H1 (cell line): ENCODE measurements at regions not wholly inside any gene's neighbourhood (a gene's known extent, or its start where the extent isn't known, plus 50 kb on each side); places are given as distances from the start of the nearest gene placed in this dataset.

ENCODE experiments used
- CTCF ChIA-PET: fragments of 300-600 bp; sonication (Branson Sonifier 250); formaldehyde crosslinking; loops from one replicate; lab custom pipeline; 2021; ENCODE audit not compliant: partially characterized antibody; lab: Charles Lee
- POLR2A ChIA-PET: fragments of 300-600 bp; sonication (Branson Sonifier 250); formaldehyde crosslinking; loops from one replicate; lab custom pipeline; 2021; ENCODE audit warnings: inconsistent platforms; ENCODE audit not compliant: partially characterized antibody; lab: Charles Lee
- DNase-seq, 2 experiments: peaks; one replicate each; pipeline versions ENCODE4 v3.0.0 to v3.0.0-alpha.2; 2010 to 2022; ENCODE audit warnings: low spot score in 2 of 2, low read depth in 1 of 2, mixed read lengths in 1 of 2
- FAIRE-seq: peaks from 2 replicates; lab custom pipeline; 2011; peaks lifted over from hg19 to GRCh38; lab: Jason Lieb, UNC
- H2AFZ ChIP-seq: 2 replicates; pipeline ENCODE4 v1.8.1; 2012; ENCODE audit warnings: low read length, inconsistent platforms
- H2AK5ac ChIP-seq: 2 replicates; pipeline ENCODE4 v1.6.1; 2013; ENCODE audit warnings: low read depth, low read length
- H2BK120ac ChIP-seq: replicated peaks from 2 replicates; pipeline ENCODE3; 2013; ENCODE audit warnings: low read depth, low read length, inconsistent platforms
- H2BK12ac ChIP-seq: 2 replicates; pipeline ENCODE4 v1.6.1; 2013; ENCODE audit warnings: low read depth, low read length
- H2BK15ac ChIP-seq: 2 replicates; pipeline ENCODE4 v1.6.1; 2013; ENCODE audit warnings: low read length
- H2BK20ac ChIP-seq: 2 replicates; pipeline ENCODE4 v1.6.1; 2013; ENCODE audit warnings: low read length
- H2BK5ac ChIP-seq: 2 replicates; pipeline ENCODE4 v1.6.1; 2013; ENCODE audit warnings: low read depth, low read length
- H3K14ac ChIP-seq: 2 replicates; pipeline ENCODE4 v1.6.1; 2013; ENCODE audit warnings: inconsistent platforms; ENCODE audit not compliant: insufficient read length
- H3K18ac ChIP-seq: 2 replicates; pipeline ENCODE4 v1.6.1; 2013; ENCODE audit warnings: low read length; ENCODE audit errors: extremely low read depth
- H3K23ac ChIP-seq: 2 replicates; pipeline ENCODE4 v1.6.1; 2013; ENCODE audit warnings: inconsistent platforms; ENCODE audit not compliant: insufficient read length
- H3K23me2 ChIP-seq: 2 replicates; pipeline ENCODE4 v1.6.1; 2013; ENCODE audit warnings: low read depth, low read length
- H3K27ac ChIP-seq: 2 replicates; pipeline ENCODE4 v1.6.1; 2011; ENCODE audit warnings: low read depth, low read length, inconsistent platforms
- H3K27me3 ChIP-seq, 4 experiments: replicated peaks in 1 of 4; 1 replicate in 1 of 4; 2 replicates in 3 of 4; pipeline versions ENCODE4 v1.6.1 to v1.8.1; 2011 to 2013; ENCODE audit warnings: low read length in 3 of 4, mild to moderate bottlenecking in 3 of 4, inconsistent platforms in 2 of 4, mixed read lengths in 2 of 4, moderate library complexity in 1 of 4; ENCODE audit not compliant: control insufficient read depth in 3 of 4, insufficient read depth in 3 of 4; ENCODE audit errors: extremely low read depth in 1 of 4
- H3K36me3 ChIP-seq, 4 experiments: 2 replicates each; pipeline versions ENCODE4 v1.6.1 to v1.8.1; 2011 to 2013; ENCODE audit warnings: mild to moderate bottlenecking in 4 of 4, low read length in 3 of 4, moderate library complexity in 2 of 4, control low read depth in 1 of 4, inconsistent platforms in 1 of 4; ENCODE audit not compliant: insufficient read depth in 4 of 4, control insufficient read depth in 2 of 4
- H3K4ac ChIP-seq: replicated peaks from 2 replicates; pipeline ENCODE3; 2013; ENCODE audit warnings: low read length, low read depth, mixed read lengths, inconsistent platforms; ENCODE audit not compliant: insufficient read length
- H3K4me1 ChIP-seq, 4 experiments: replicated peaks in 1 of 4; 1 replicate in 1 of 4; 2 replicates in 3 of 4; pipeline versions ENCODE4 v1.6.1 to v1.8.1; 2011 to 2013; ENCODE audit warnings: low read length in 3 of 4, inconsistent platforms in 2 of 4, mixed read lengths in 1 of 4; ENCODE audit not compliant: insufficient read depth in 4 of 4, control insufficient read depth in 3 of 4
- H3K4me2 ChIP-seq, 2 experiments: 2 replicates each; pipeline versions ENCODE4 v1.6.1 to v1.8.1; 2011 to 2013; ENCODE audit warnings: low read depth in 2 of 2, low read length in 2 of 2, control low read depth in 1 of 2, inconsistent platforms in 1 of 2, mild to moderate bottlenecking in 1 of 2; ENCODE audit not compliant: insufficient read depth in 1 of 2
- H3K4me3 ChIP-seq, 4 experiments: fragments of 200-600, 300-600 bp in 1 of 4; sonication (generic), shearing (Covaris generic), sonication (Bioruptor Twin) in 1 of 4; 2 replicates each; pipeline versions ENCODE4 v1.5.1 to v1.8.1; 2011 to 2016; ENCODE audit warnings: low read length in 4 of 4, low read depth in 3 of 4, control low read depth in 2 of 4, inconsistent platforms in 2 of 4, mild to moderate bottlenecking in 2 of 4, mixed read lengths in 1 of 4, moderate library complexity in 1 of 4; ENCODE audit not compliant: insufficient read depth in 2 of 4; ENCODE audit errors: extremely low read depth in 1 of 4
- H3K56ac ChIP-seq: replicated peaks from 2 replicates; pipeline ENCODE3; 2013; ENCODE audit warnings: low read depth, mild to moderate bottlenecking, mixed read lengths, low read length, inconsistent platforms; ENCODE audit not compliant: insufficient read length
- H3K79me1 ChIP-seq: 2 replicates; pipeline ENCODE4 v1.6.1; 2013; ENCODE audit warnings: low read depth, low read length, control low read depth
- H3K79me2 ChIP-seq, 2 experiments: 2 replicates each; pipeline versions ENCODE4 v1.6.1 to v1.8.1; 2012 to 2013; ENCODE audit warnings: low read length in 2 of 2, mild to moderate bottlenecking in 2 of 2, inconsistent platforms in 1 of 2; ENCODE audit not compliant: insufficient read depth in 2 of 2, control insufficient read depth in 1 of 2
- H3K9ac ChIP-seq, 4 experiments: replicated peaks in 1 of 4; 1 replicate in 1 of 4; 2 replicates in 3 of 4; pipeline versions ENCODE4 v1.6.1 to v1.8.1; 2011 to 2013; ENCODE audit warnings: low read depth in 3 of 4, low read length in 3 of 4, control low read depth in 2 of 4, mild to moderate bottlenecking in 2 of 4, moderate library complexity in 2 of 4, inconsistent platforms in 1 of 4; ENCODE audit errors: extremely low read depth in 1 of 4
- H3K9me3 ChIP-seq, 2 experiments: 2 replicates each; pipeline versions ENCODE4 v1.6.1 to v1.8.1; 2012 to 2013; ENCODE audit warnings: mild to moderate bottlenecking in 2 of 2, moderate library complexity in 2 of 2, control low read depth in 1 of 2, inconsistent platforms in 1 of 2, low read depth in 1 of 2, low read length in 1 of 2, mixed read lengths in 1 of 2; ENCODE audit not compliant: insufficient read depth in 2 of 2
- H4K20me1 ChIP-seq, 2 experiments: replicated peaks in 1 of 2; 2 replicates each; pipeline versions ENCODE3 to v1.8.1; 2011 to 2013; ENCODE audit warnings: inconsistent platforms in 2 of 2, low read length in 2 of 2, mild to moderate bottlenecking in 1 of 2; ENCODE audit not compliant: insufficient read depth in 2 of 2, control insufficient read depth in 1 of 2
- H4K5ac ChIP-seq: 2 replicates; pipeline ENCODE4 v1.6.1; 2013; ENCODE audit warnings: low read length, low read depth, mixed read lengths, inconsistent platforms; ENCODE audit not compliant: insufficient read length
- H4K8ac ChIP-seq: 2 replicates; pipeline ENCODE4 v1.8.0; 2013; ENCODE audit warnings: mild to moderate bottlenecking, moderate library complexity, low read length, inconsistent platforms; ENCODE audit not compliant: insufficient read depth; ENCODE audit errors: extremely low read depth
- H4K91ac ChIP-seq: replicated peaks from 2 replicates; pipeline ENCODE3; 2013; ENCODE audit warnings: low read length, mixed read lengths, inconsistent platforms; ENCODE audit not compliant: insufficient read length
- BACH1 ChIP-seq: IDR thresholded peaks from 2 replicates; pipeline ENCODE4 v1.6.1; 2012; ENCODE audit warnings: low read length, improper control_type of control experiment
- BCL11A ChIP-seq, 2 experiments: IDR thresholded peaks; one replicate each; pipeline ENCODE4 v1.6.1; 2011; ENCODE audit warnings: low read depth in 2 of 2, low read length in 2 of 2, mild to moderate bottlenecking in 2 of 2
- EZH2 ChIP-seq: fragments of 200-600 bp; sonication (generic); IDR thresholded peaks from 2 replicates; pipeline ENCODE4 v1.7.1; 2012; ENCODE audit warnings: low read depth, mild to moderate bottlenecking, moderate library complexity, low read length, inconsistent platforms; ENCODE audit not compliant: severe bottlenecking
- KDM4A ChIP-seq: IDR thresholded peaks from one replicate; pipeline ENCODE4 v1.7.1; 2012; ENCODE audit warnings: low read depth, mild to moderate bottlenecking, moderate library complexity, low read length, inconsistent platforms; ENCODE audit not compliant: severe bottlenecking
- PHF8 ChIP-seq: fragments of 200-600 bp; sonication (generic); conservative IDR thresholded peaks from 2 replicates; pipeline ENCODE4 v1.7.1; 2012; ENCODE audit warnings: low read depth, mild to moderate bottlenecking, inconsistent platforms, low read length, moderate library complexity
- POLR2AphosphoS5 ChIP-seq: IDR thresholded peaks from 2 replicates; pipeline ENCODE4 v1.6.1; 2011; ENCODE audit warnings: low read depth, low read length
- RFX5 ChIP-seq: IDR thresholded peaks from 2 replicates; pipeline ENCODE4 v1.6.1; 2011; ENCODE audit warnings: low read depth, low read length, improper control_type of control experiment, borderline replicate concordance
- SP4 ChIP-seq: IDR thresholded peaks from 2 replicates; pipeline ENCODE4 v1.6.1; 2012; ENCODE audit warnings: low read length, inconsistent platforms
- SRF ChIP-seq: IDR thresholded peaks from 2 replicates; pipeline ENCODE4 v1.6.1; 2011; ENCODE audit warnings: mild to moderate bottlenecking, low read depth, low read length, moderate library complexity
- SUZ12 ChIP-seq: fragments of 200-600 bp; sonication (generic); IDR thresholded peaks from 2 replicates; pipeline ENCODE4 v1.6.1; 2012; ENCODE audit warnings: mild to moderate bottlenecking, inconsistent platforms, low read length, moderate library complexity, mixed read lengths
- TEAD4 ChIP-seq: IDR thresholded peaks from 2 replicates; pipeline ENCODE4 v1.6.1; 2012; ENCODE audit warnings: low read depth, low read length, inconsistent platforms, mixed read lengths
- WGBS, 2 experiments: shearing (Covaris generic) in 1 of 2; methylation state at CpG; one replicate each; pipeline versions ENCODE4 v1.1.6 to v1.1.7; 2013 to 2015; ENCODE audit warnings: low lambda C conversion rate in 2 of 2, mixed read lengths in 2 of 2, inconsistent platforms in 1 of 2, low coverage in 1 of 2, missing lambda C conversion rate in 1 of 2; ENCODE audit not compliant: insufficient replicate concordance in 2 of 2, insufficient coverage in 1 of 2, insufficient read length in 1 of 2; ENCODE audit errors: extremely low coverage in 1 of 2, missing lambda C conversion rate in 1 of 2; 5-methylcytosine and 5-hydroxymethylcytosine counted together

DNA sequence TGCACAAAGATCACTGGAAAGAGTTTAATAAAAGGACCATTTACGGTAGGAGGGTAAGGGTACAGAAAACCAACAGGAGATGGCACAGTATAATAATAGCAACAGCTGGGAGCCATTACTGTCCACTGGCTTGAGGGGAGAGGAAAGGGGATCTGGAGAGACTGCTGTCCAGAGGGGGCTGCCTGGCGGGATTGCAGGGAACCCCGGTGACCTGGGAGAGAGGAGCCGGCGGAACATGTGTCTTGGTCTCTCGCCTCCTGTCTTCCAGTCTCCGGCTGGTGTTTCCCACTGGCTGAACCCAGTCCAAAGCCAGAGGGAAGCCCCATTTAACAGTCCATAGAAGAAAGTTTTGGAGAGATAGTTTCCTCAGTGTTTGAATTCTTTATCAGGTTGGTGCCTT, 57.5 kb upstream of the PODXL start:
- Histone ChIP-seq H4K91ac (peak overlapping the region; percentile 83), H3K27ac (no peak overlapping the region), H3K36me3 (no peaks in the 10 kb centered on the region), H2AK5ac (no peak overlapping the region; the same call in 1 of the 2 replicates), H3K79me1 (no peaks in the 10 kb centered on the region), H3K14ac (no peak overlapping the region), H3K56ac (no peak overlapping the region), H3K18ac (no peak overlapping the region; the same call in 1 of the 2 replicates), H2BK12ac (peak overlapping the region; percentile 90; the same call in 1 of the 2 replicates), H3K27me3 (no peaks in the 10 kb centered on the region), H3K23ac (no peak overlapping the region)
- POLR2A ChIA-PET = interaction anchor here (4.1 kb wide), 1 partner anchor 9 kb away, joined by 18 read pairs; no protein-coding TSS in a partner anchor
- TF ChIP-seq PHF8 (no peak), SUZ12 (no peak), RFX5 (no peak), EZH2 (no peak), SRF (no peak), KDM4A (no peak), TEAD4 (no peak), BCL11A (IDR thresholded peaks at IDR 0.05; ENCODE audit: low read depth in 2 of 2, low read length in 2 of 2) (no peak), BACH1 (no peak), POLR2AphosphoS5 (no peak), SP4 (no peak)
- TF ChIP-seq, all 59 proteins: peak for 0
- H3K4ac ChIP-seq = no peak overlapping the region
- no peak overlapping the region for H2BK15ac ChIP-seq
- H3K9me3 ChIP-seq = no peaks in the 10 kb centered on the region
- no peak overlapping the region for H3K4me3 ChIP-seq
- H4K20me1 ChIP-seq = no peaks in the 10 kb centered on the region
- H3K4me2 ChIP-seq = no peak overlapping the region
- 79% methylated on average over 7 of the region's 7 CpGs; no CpG with 5 or more reads in 1 of the 2 experiments for WGBS, 2 experiments
- no peak overlapping the region for H3K9ac ChIP-seq
- no peak overlapping the region for H2BK20ac ChIP-seq
- peak overlapping the region; percentile 1; the same call in 1 of the 2 replicates for H2BK5ac ChIP-seq
- no peak for FAIRE-seq
- peaks cover 0 to 8% (median 3%) of the 10 kb centered on the region in 4 experiments; a peak in 3 of 7 replicates for H3K4me1 ChIP-seq
- DNase-seq = no peak
- H3K23me2 ChIP-seq = peaks cover 3% of the 10 kb centered on the region; the same call in 1 of the 2 replicates
- H4K8ac ChIP-seq = no peak overlapping the region
- CTCF ChIA-PET = interaction anchor here (0.9 to 2.5 kb wide), 2 partner anchors 41 to 67 kb away, joined by 3 to 12 read pairs; no protein-coding TSS in a partner anchor
- H3K79me2 ChIP-seq = no peaks in the 10 kb centered on the region
- no peak overlapping the region for H4K5ac ChIP-seq
- H2AFZ ChIP-seq = no peak overlapping the region
- peak overlapping the region; percentile 69 for H2BK120ac ChIP-seq
